ENCODE measurements at regions not wholly inside any gene's neighbourhood (a gene's known extent, or its start where the extent isn't known, plus 50 kb on each side); places are given as distances from the start of the nearest gene placed in this dataset.

GRCh38 chr5:74424162-74424868 is 216.2 kb downstream of the ENC1 start:
- POLR2A ChIA-PET, result no interaction called here
- TF ChIP-seq CTCF (IDR thresholded peaks at IDR 0.05 in 2 of 3, conservative IDR thresholded peaks at IDR 0.05 in 1 of 3; ENCODE audit: borderline replicate concordance in 1 of 3, insufficient read depth in 1 of 3, low read depth in 2 of 3, low read length in 2 of 3) (no peak), ZFX (IDR thresholded peaks at IDR 0.05) (no peak), SRF (IDR thresholded peaks at IDR 0.05; ENCODE audit: low read depth) (no peak), EGR1 (IDR thresholded peaks at IDR 0.05; ENCODE audit: low read depth) (no peak)
- no peaks in the 10 kb centered on the region for H3K36me3 ChIP-seq (ENCODE audit: control insufficient read depth in 1 of 2, insufficient read depth in 2 of 2, low read length in 2 of 2)
- H3K9ac ChIP-seq (ENCODE audit: low read length), result no peak overlapping the region
- no peak overlapping the region for H3K27ac ChIP-seq (ENCODE audit: low read depth, low read length)
- no peaks in the 10 kb centered on the region for H4K20me1 ChIP-seq (ENCODE audit: insufficient read depth)
- no peak for ATAC-seq
- H3K27me3 ChIP-seq (ENCODE audit: insufficient read depth, low read length), result no peaks in the 10 kb centered on the region
- CTCF ChIA-PET, result no interaction called here
- RAD21 ChIA-PET (ENCODE audit: low non-redundant PET in 1 of 2, low total read pairs in 2 of 2, uncharacterized antibody in 2 of 2, unreplicated experiment in 2 of 2), result no interaction called here
- H2AFZ ChIP-seq (ENCODE audit: low read depth, low read length, poor library complexity, severe bottlenecking), result no peak overlapping the region
- no peak overlapping the region for H3K4me3 ChIP-seq (replicated peaks in 1 of 2; ENCODE audit: low read depth in 1 of 2, low read length in 2 of 2)
- H3K4me1 ChIP-seq (ENCODE audit: control insufficient read depth in 1 of 2, insufficient read depth in 2 of 2, low read length in 2 of 2), result no peaks in the 10 kb centered on the region
- H3K4me2 ChIP-seq (ENCODE audit: low read length), result no peak overlapping the region
- no peaks in the 10 kb centered on the region; the same call in 1 of the 2 replicates for H3K9me2 ChIP-seq (ENCODE audit: insufficient read depth)
- no peaks in the 10 kb centered on the region for H3K79me2 ChIP-seq (ENCODE audit: insufficient read depth, low read length)
- no peaks in the 10 kb centered on the region for H3K9me3 ChIP-seq (ENCODE audit: control insufficient read depth in 1 of 2, insufficient read depth in 1 of 2, low read depth in 1 of 2, low read length in 2 of 2)
- no peak for DNase-seq (ENCODE audit: low read depth, low spot score)
- no TSS peak for BruUV-seq (replicated peaks)
- intact Hi-C loops (cut with micrococcal nuclease), result no loop called here

GRCh38 chr5:74423383-74423782 is 217.1 kb downstream of the ENC1 start:
- Histone ChIP-seq H3K9me3 (ENCODE audit: control insufficient read depth in 1 of 2, insufficient read depth in 1 of 2, low read depth in 1 of 2, low read length in 2 of 2) (no peaks in the 10 kb centered on the region), H3K4me3 (replicated peaks in 1 of 2; ENCODE audit: low read depth in 1 of 2, low read length in 2 of 2) (no peak overlapping the region), H3K27me3 (ENCODE audit: insufficient read depth, low read length) (no peaks in the 10 kb centered on the region), H3K9me2 (ENCODE audit: insufficient read depth) (no peaks in the 10 kb centered on the region; the same call in 1 of the 2 replicates), H3K4me1 (ENCODE audit: control insufficient read depth in 1 of 2, insufficient read depth in 2 of 2, low read length in 2 of 2) (peaks cover 0 to 4% of the 10 kb centered on the region in 2 experiments; a peak in 3 of 4 replicates), H3K36me3 (ENCODE audit: control insufficient read depth in 1 of 2, insufficient read depth in 2 of 2, low read length in 2 of 2) (no peaks in the 10 kb centered on the region), H3K9ac (ENCODE audit: low read length) (no peak overlapping the region), H3K79me2 (ENCODE audit: insufficient read depth, low read length) (no peaks in the 10 kb centered on the region), H3K4me2 (ENCODE audit: low read length) (no peak overlapping the region), H2AFZ (ENCODE audit: low read depth, low read length, poor library complexity, severe bottlenecking) (no peak overlapping the region), H3K27ac (ENCODE audit: low read depth, low read length) (no peak overlapping the region), H4K20me1 (ENCODE audit: insufficient read depth) (no peaks in the 10 kb centered on the region)
- intact Hi-C loops (cut with micrococcal nuclease), result no loop called here
- ATAC-seq (no peak), DNase-seq (ENCODE audit: low read depth, low spot score) (no peak)
- POLR2A ChIA-PET, result no interaction called here
- CTCF ChIA-PET, result no interaction called here
- RAD21 ChIA-PET (ENCODE audit: low non-redundant PET in 1 of 2, low total read pairs in 2 of 2, uncharacterized antibody in 2 of 2, unreplicated experiment in 2 of 2), result no interaction called here
- BruUV-seq (replicated peaks), result no TSS peak
- no peak for TF ChIP-seq REST (IDR thresholded peaks at IDR 0.05; ENCODE audit: low read depth)
